Uterus (tissue), 2 donors: ENCODE measurements at regions not wholly inside any gene's neighbourhood (a gene's known extent, or its start where the extent isn't known, plus 50 kb on each side); places are given as distances from the start of the nearest gene placed in this dataset.

Source experiments
- POLR2A ChIP-seq, 2 donors: fragments of 450-650 bp; IDR thresholded peaks; one replicate each; pipeline ENCODE4 v1.6.1; 2016; ENCODE audit warnings: antibody characterized with exemption in 2 of 2, mild to moderate bottlenecking in 1 of 2, moderate library complexity in 1 of 2
- TF ChIP-seq, protein P1 (sequence below), 4 experiments: fragments of 200-600 bp in 2 of 4; fragments of 450-650 bp in 2 of 4; sonication (generic) in 2 of 4; IDR thresholded peaks; one replicate each; pipeline ENCODE4 v1.5.1; 2016 to 2019; ENCODE audit warnings: antibody characterized with exemption in 4 of 4, mild to moderate bottlenecking in 2 of 4, moderate library complexity in 1 of 4

- TF ChIP-seq, protein P1, sequence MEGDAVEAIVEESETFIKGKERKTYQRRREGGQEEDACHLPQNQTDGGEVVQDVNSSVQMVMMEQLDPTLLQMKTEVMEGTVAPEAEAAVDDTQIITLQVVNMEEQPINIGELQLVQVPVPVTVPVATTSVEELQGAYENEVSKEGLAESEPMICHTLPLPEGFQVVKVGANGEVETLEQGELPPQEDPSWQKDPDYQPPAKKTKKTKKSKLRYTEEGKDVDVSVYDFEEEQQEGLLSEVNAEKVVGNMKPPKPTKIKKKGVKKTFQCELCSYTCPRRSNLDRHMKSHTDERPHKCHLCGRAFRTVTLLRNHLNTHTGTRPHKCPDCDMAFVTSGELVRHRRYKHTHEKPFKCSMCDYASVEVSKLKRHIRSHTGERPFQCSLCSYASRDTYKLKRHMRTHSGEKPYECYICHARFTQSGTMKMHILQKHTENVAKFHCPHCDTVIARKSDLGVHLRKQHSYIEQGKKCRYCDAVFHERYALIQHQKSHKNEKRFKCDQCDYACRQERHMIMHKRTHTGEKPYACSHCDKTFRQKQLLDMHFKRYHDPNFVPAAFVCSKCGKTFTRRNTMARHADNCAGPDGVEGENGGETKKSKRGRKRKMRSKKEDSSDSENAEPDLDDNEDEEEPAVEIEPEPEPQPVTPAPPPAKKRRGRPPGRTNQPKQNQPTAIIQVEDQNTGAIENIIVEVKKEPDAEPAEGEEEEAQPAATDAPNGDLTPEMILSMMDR (IDR thresholded peaks at IDR 0.05), result no peak
- TF ChIP-seq POLR2A (IDR thresholded peaks at IDR 0.05), result no peak
Measured at GRCh38 chr2:177143444-177143843, 69.2 kb upstream of the HNRNPA3 start.
